GM12878 (cell line): ENCODE measurements at regions not wholly inside any gene's neighbourhood (a gene's known extent, or its start where the extent isn't known, plus 50 kb on each side); places are given as distances from the start of the nearest gene placed in this dataset.

Experiments
- CHD4 ChIP-seq: fragments of 200-600 bp; sonication (generic); IDR thresholded peaks from 2 replicates; pipeline ENCODE4 v1.6.1; 2016; ENCODE audit warnings: mild to moderate bottlenecking
- EP300 ChIP-seq, 2 experiments: fragments of 150-350 bp in 1 of 2; IDR thresholded peaks; 2 replicates each; pipeline ENCODE4 v1.6.1; 2011 to 2012; ENCODE audit warnings: low read depth in 2 of 2, low read length in 2 of 2, borderline replicate concordance in 1 of 2, improper control_type of control experiment in 1 of 2, inconsistent platforms in 1 of 2; ENCODE audit not compliant: control insufficient read depth in 1 of 2
- IKZF2 ChIP-seq, 2 experiments: fragments of 450-650 bp; IDR thresholded peaks; 2 replicates each; pipeline ENCODE4 v1.6.1; 2017; ENCODE audit warnings: mild to moderate bottlenecking in 2 of 2, moderate library complexity in 2 of 2
- JUND ChIP-seq: IDR thresholded peaks from 2 replicates; pipeline ENCODE4 v1.6.1; 2012; ENCODE audit warnings: low read depth, mild to moderate bottlenecking, low read length, improper control_type of control experiment, moderate library complexity
- MXI1 ChIP-seq: fragments of 150-350 bp; IDR thresholded peaks from 2 replicates; pipeline ENCODE4 v1.6.1; 2011; ENCODE audit warnings: low read depth, mild to moderate bottlenecking, inconsistent platforms, low read length, improper control_type of control experiment
- NFIC ChIP-seq: IDR thresholded peaks from 2 replicates; pipeline ENCODE4 v1.6.1; 2012; ENCODE audit warnings: low read depth, mild to moderate bottlenecking, inconsistent platforms, low read length, moderate library complexity
- NR2C2 ChIP-seq: IDR thresholded peaks from 2 replicates; pipeline ENCODE4 v1.6.1; 2011; ENCODE audit warnings: borderline replicate concordance, low read depth; ENCODE audit not compliant: control insufficient read depth, insufficient read length
- POLR2A ChIP-seq: IDR thresholded peaks from 2 replicates; pipeline ENCODE4 v1.6.1; 2011; ENCODE audit warnings: low read depth, mild to moderate bottlenecking, low read length
- POLR2AphosphoS2 ChIP-seq: IDR thresholded peaks from 2 replicates; pipeline ENCODE4 v1.6.1; 2011; ENCODE audit warnings: low read depth, mild to moderate bottlenecking, low read length, improper control_type of control experiment, moderate library complexity
- POLR2AphosphoS5 ChIP-seq: IDR thresholded peaks from 2 replicates; pipeline ENCODE4 v1.6.1; 2011; ENCODE audit warnings: mild to moderate bottlenecking, low read length, inconsistent platforms
- TCF12 ChIP-seq: IDR thresholded peaks from 2 replicates; pipeline ENCODE4 v1.6.1; 2011; ENCODE audit warnings: low read depth, mild to moderate bottlenecking, low read length
- TF ChIP-seq, protein P1 (sequence below), 3 experiments: IDR thresholded peaks in 2 of 3; conservative IDR thresholded peaks in 1 of 3; 2 replicates each; pipeline ENCODE4 v1.5.1; 2011; ENCODE audit warnings: low read depth in 3 of 3, low read length in 3 of 3, mild to moderate bottlenecking in 3 of 3, control low read depth in 2 of 3, moderate library complexity in 2 of 3, inconsistent platforms in 1 of 3, mixed read lengths in 1 of 3; ENCODE audit not compliant: control insufficient read depth in 2 of 3, insufficient read depth in 1 of 3; ENCODE audit errors: extremely low read depth in 1 of 3
- TF ChIP-seq, protein P2 (sequence below): fragments of 450-650 bp; IDR thresholded peaks from 2 replicates; pipeline ENCODE4 v1.6.1; 2014; ENCODE audit warnings: mild to moderate bottlenecking

DNA sequence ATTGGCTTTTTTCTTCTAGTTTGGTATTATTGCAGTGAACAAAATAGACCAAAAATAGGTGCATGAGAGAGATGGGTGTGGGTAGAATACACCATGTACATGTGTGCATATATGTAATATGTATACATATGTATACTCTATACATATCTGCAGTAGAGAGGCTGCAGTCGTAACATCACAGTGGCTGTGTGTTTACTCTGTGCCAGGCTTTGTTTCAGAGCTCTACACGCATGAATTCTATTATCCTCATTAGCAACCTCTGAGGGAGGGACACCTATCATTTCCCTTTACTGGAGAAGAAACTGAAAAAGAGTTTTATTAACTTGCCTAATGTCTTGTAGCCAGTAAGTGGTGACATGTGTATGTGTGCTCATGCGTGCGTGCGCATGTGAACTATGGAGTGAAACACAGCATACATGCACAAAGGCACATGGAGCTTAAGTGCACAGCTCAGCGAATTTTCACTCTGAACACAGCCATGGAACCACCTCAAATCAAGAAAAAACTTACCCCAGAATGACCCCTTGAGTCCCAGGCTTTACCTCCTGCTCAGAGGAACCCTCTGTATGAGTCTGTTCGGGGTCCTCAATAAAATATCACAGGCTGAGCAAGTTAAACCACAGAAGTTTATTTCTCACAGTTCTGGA lies 452.5 kb downstream of the CDH26 start:
- TF ChIP-seq POLR2A (no peak), NR2C2 (no peak), POLR2AphosphoS2 (no peak), IKZF2 (IDR thresholded peaks at IDR 0.05) (no peak), CHD4 (no peak), NFIC (no peak), MXI1 (no peak), POLR2AphosphoS5 (no peak), JUND (no peak), EP300 (IDR thresholded peaks at IDR 0.05; ENCODE audit: borderline replicate concordance in 1 of 2, control insufficient read depth in 1 of 2, low read depth in 2 of 2, low read length in 2 of 2) (no peak), TCF12 (no peak)
- TF ChIP-seq, protein P1, sequence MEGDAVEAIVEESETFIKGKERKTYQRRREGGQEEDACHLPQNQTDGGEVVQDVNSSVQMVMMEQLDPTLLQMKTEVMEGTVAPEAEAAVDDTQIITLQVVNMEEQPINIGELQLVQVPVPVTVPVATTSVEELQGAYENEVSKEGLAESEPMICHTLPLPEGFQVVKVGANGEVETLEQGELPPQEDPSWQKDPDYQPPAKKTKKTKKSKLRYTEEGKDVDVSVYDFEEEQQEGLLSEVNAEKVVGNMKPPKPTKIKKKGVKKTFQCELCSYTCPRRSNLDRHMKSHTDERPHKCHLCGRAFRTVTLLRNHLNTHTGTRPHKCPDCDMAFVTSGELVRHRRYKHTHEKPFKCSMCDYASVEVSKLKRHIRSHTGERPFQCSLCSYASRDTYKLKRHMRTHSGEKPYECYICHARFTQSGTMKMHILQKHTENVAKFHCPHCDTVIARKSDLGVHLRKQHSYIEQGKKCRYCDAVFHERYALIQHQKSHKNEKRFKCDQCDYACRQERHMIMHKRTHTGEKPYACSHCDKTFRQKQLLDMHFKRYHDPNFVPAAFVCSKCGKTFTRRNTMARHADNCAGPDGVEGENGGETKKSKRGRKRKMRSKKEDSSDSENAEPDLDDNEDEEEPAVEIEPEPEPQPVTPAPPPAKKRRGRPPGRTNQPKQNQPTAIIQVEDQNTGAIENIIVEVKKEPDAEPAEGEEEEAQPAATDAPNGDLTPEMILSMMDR (IDR thresholded peaks at IDR 0.05 in 2 of 3, conservative IDR thresholded peaks at IDR 0.05 in 1 of 3; ENCODE audit: control insufficient read depth in 2 of 3, extremely low read depth in 1 of 3, insufficient read depth in 1 of 3, low read depth in 3 of 3, low read length in 3 of 3): no peak
- TF ChIP-seq, protein P2, sequence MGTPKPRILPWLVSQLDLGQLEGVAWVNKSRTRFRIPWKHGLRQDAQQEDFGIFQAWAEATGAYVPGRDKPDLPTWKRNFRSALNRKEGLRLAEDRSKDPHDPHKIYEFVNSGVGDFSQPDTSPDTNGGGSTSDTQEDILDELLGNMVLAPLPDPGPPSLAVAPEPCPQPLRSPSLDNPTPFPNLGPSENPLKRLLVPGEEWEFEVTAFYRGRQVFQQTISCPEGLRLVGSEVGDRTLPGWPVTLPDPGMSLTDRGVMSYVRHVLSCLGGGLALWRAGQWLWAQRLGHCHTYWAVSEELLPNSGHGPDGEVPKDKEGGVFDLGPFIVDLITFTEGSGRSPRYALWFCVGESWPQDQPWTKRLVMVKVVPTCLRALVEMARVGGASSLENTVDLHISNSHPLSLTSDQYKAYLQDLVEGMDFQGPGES: no peak
